H9 (cell line): ENCODE measurements at regions not wholly inside any gene's neighbourhood (a gene's known extent, or its start where the extent isn't known, plus 50 kb on each side); places are given as distances from the start of the nearest gene placed in this dataset.

ENCODE experiments used
- DNase-seq: peaks from one replicate; pipeline ENCODE4 v3.0.0-alpha.2; 2017
- H2AFZ ChIP-seq: one replicate; pipeline ENCODE4 v1.6.1; 2013; ENCODE audit warnings: mild to moderate bottlenecking, low read length, control low read depth, moderate library complexity
- H2AK5ac ChIP-seq: 2 replicates; pipeline ENCODE4 v1.6.1; 2013; ENCODE audit warnings: low read length, control low read depth, mixed read lengths; ENCODE audit not compliant: insufficient read length
- H2BK120ac ChIP-seq: one replicate; pipeline ENCODE4 v1.6.1; 2013; ENCODE audit warnings: low read depth, mild to moderate bottlenecking, low read length, control low read depth, inconsistent platforms; ENCODE audit not compliant: poor library complexity, severe bottlenecking
- H2BK12ac ChIP-seq: 2 replicates; pipeline ENCODE4 v1.6.1; 2013; ENCODE audit warnings: low read length, control low read depth, mixed read lengths, low read depth; ENCODE audit not compliant: insufficient read length
- H2BK15ac ChIP-seq: 2 replicates; pipeline ENCODE4 v1.6.1; 2013; ENCODE audit warnings: low read depth, low read length, control low read depth
- H2BK20ac ChIP-seq: one replicate; pipeline ENCODE4 v1.6.1; 2013; ENCODE audit warnings: low read depth, mild to moderate bottlenecking, low read length, control low read depth, inconsistent platforms; ENCODE audit not compliant: poor library complexity, severe bottlenecking
- H2BK5ac ChIP-seq: 2 replicates; pipeline ENCODE4 v1.6.1; 2013; ENCODE audit warnings: low read length, control low read depth, mixed read lengths; ENCODE audit not compliant: insufficient read length
- H3K14ac ChIP-seq: 2 replicates; pipeline ENCODE4 v1.6.1; 2013; ENCODE audit warnings: low read length, control low read depth; ENCODE audit not compliant: insufficient read depth
- H3K18ac ChIP-seq: 2 replicates; pipeline ENCODE4 v1.6.1; 2013; ENCODE audit warnings: low read depth, mild to moderate bottlenecking, mixed read lengths, low read length, control low read depth; ENCODE audit not compliant: insufficient read length
- H3K23ac ChIP-seq: 2 replicates; pipeline ENCODE4 v1.6.1; 2013; ENCODE audit warnings: low read length, control low read depth, mixed read lengths, low read depth; ENCODE audit not compliant: insufficient read length
- H3K23me2 ChIP-seq: 2 replicates; pipeline ENCODE4 v1.6.1; 2013; ENCODE audit warnings: low read depth, mild to moderate bottlenecking, mixed read lengths, low read length, control low read depth; ENCODE audit not compliant: insufficient read length, poor library complexity, severe bottlenecking
- H3K27ac ChIP-seq: 2 replicates; pipeline ENCODE4 v1.5.1; 2013; ENCODE audit warnings: low read length, control low read depth, mixed read lengths, low read depth; ENCODE audit not compliant: insufficient read length
- H3K27me3 ChIP-seq: 2 replicates; pipeline ENCODE4 v1.6.1; 2013; ENCODE audit warnings: low read length, control low read depth, inconsistent platforms; ENCODE audit not compliant: insufficient read depth
- H3K4ac ChIP-seq: 2 replicates; pipeline ENCODE4 v1.6.1; 2013; ENCODE audit warnings: low read depth, mild to moderate bottlenecking, control low read depth, inconsistent platforms, low read length, moderate library complexity
- H3K4me1 ChIP-seq: 2 replicates; pipeline ENCODE4 v1.6.1; 2013; ENCODE audit warnings: low read length, control low read depth, inconsistent platforms; ENCODE audit not compliant: insufficient read depth
- H3K4me2 ChIP-seq: 2 replicates; pipeline ENCODE4 v1.6.1; 2013; ENCODE audit warnings: low read length, control low read depth, mixed read lengths; ENCODE audit not compliant: insufficient read length, insufficient read depth
- H3K56ac ChIP-seq: 2 replicates; pipeline ENCODE4 v1.6.1; 2013; ENCODE audit warnings: low read depth, mild to moderate bottlenecking, mixed read lengths, low read length, control low read depth; ENCODE audit not compliant: insufficient read length
- H3K79me1 ChIP-seq: 2 replicates; pipeline ENCODE4 v1.6.1; 2013; ENCODE audit warnings: low read depth, mild to moderate bottlenecking, moderate library complexity, low read length, control low read depth, inconsistent platforms; ENCODE audit not compliant: insufficient read depth, poor library complexity, severe bottlenecking
- H3K79me2 ChIP-seq: 2 replicates; pipeline ENCODE4 v1.6.1; 2013; ENCODE audit warnings: low read length, control low read depth, inconsistent platforms; ENCODE audit not compliant: insufficient read depth
- H3K9ac ChIP-seq: 2 replicates; pipeline ENCODE4 v1.6.1; 2013; ENCODE audit warnings: low read length, control low read depth, mixed read lengths; ENCODE audit not compliant: insufficient read length; ENCODE audit errors: extremely low read depth
- H3K9me3 ChIP-seq: one replicate; pipeline ENCODE4 v1.6.1; 2013; ENCODE audit warnings: low read depth, low read length, inconsistent platforms; ENCODE audit not compliant: control insufficient read depth
- H3T11ph ChIP-seq: one replicate; pipeline ENCODE4 v1.6.1; 2013; ENCODE audit warnings: mild to moderate bottlenecking, low read length, control low read depth, inconsistent platforms
- H4K20me1 ChIP-seq: one replicate; pipeline ENCODE4 v1.6.1; 2013; ENCODE audit not compliant: control insufficient read depth, insufficient read length, insufficient read depth
- H4K5ac ChIP-seq: 2 replicates; pipeline ENCODE4 v1.6.1; 2013; ENCODE audit warnings: low read depth, mild to moderate bottlenecking, mixed read lengths, low read length, control low read depth; ENCODE audit not compliant: insufficient read length
- H4K8ac ChIP-seq: replicated peaks from 2 replicates; pipeline ENCODE4 v1.6.1; 2013; ENCODE audit warnings: low read length, control low read depth, mixed read lengths, low read depth; ENCODE audit not compliant: insufficient read length
- H4K91ac ChIP-seq: 2 replicates; pipeline ENCODE4 v1.6.1; 2013; ENCODE audit warnings: low read depth, mild to moderate bottlenecking, moderate library complexity, mixed read lengths, low read length, control low read depth; ENCODE audit not compliant: insufficient read length
- H3K27ac Mint-ChIP-seq, 3 experiments: 2 replicates in 2 of 3; 3 replicates in 1 of 3; pipeline ENCODE4 v1.8.0; 2020 to 2021; ENCODE audit warnings: mixed read lengths in 3 of 3, mild to moderate bottlenecking in 1 of 3, moderate library complexity in 1 of 3
- H3K27me3 Mint-ChIP-seq: 2 replicates; pipeline ENCODE4 v1.8.0; 2021; ENCODE audit warnings: low read depth, mild to moderate bottlenecking, moderate library complexity, mixed read lengths
- H3K36me3 Mint-ChIP-seq, 3 experiments: 2 replicates in 2 of 3; 3 replicates in 1 of 3; pipeline ENCODE4 v1.8.0; 2020 to 2021; ENCODE audit warnings: low read depth in 3 of 3, mixed read lengths in 3 of 3; ENCODE audit not compliant: insufficient read depth in 1 of 3
- H3K4me1 Mint-ChIP-seq, 2 experiments: 2 replicates each; pipeline ENCODE4 v1.8.0; 2020; ENCODE audit warnings: mixed read lengths in 2 of 2
- H3K4me3 Mint-ChIP-seq, 2 experiments: 2 replicates in 1 of 2; 3 replicates in 1 of 2; pipeline ENCODE4 v1.8.0; 2020 to 2021; ENCODE audit warnings: mild to moderate bottlenecking in 2 of 2, mixed read lengths in 2 of 2, moderate library complexity in 1 of 2
- H3K9me3 Mint-ChIP-seq, 2 experiments: 2 replicates in 1 of 2; 3 replicates in 1 of 2; pipeline ENCODE4 v1.8.0; 2020; ENCODE audit warnings: mild to moderate bottlenecking in 2 of 2, mixed read lengths in 2 of 2, moderate library complexity in 1 of 2
- CTCF ChIP-seq: fragments of 200-600 bp; sonication (generic); conservative IDR thresholded peaks from 3 replicates; pipeline ENCODE4 v1.8.0; 2021; ENCODE audit warnings: antibody characterized with exemption, mild to moderate bottlenecking
- WGBS: extraction: QIAGEN DNeasy Blood & Tissue Kit; methylation state at CpG from one replicate; pipeline ENCODE4 v1.1.7; 2013; ENCODE audit warnings: missing lambda C conversion rate, low lambda C conversion rate, mixed read lengths; ENCODE audit not compliant: insufficient read length; ENCODE audit errors: extremely low coverage; 5-methylcytosine and 5-hydroxymethylcytosine counted together

GRCh38 chr7:81583882-81584533 is 185.8 kb downstream of the HGF start:
- no peak overlapping the region for H4K5ac ChIP-seq
- H3K27me3 ChIP-seq = no peaks in the 10 kb centered on the region
- Mint-ChIP-seq H3K4me1 (no peaks in the 10 kb centered on the region), H3K9me3 (no peaks in the 10 kb centered on the region), H3K36me3 (no peaks in the 10 kb centered on the region), H3K4me3 (no peak overlapping the region), H3K27me3 (no peaks in the 10 kb centered on the region), H3K27ac (no peak overlapping the region)
- no peaks in the 10 kb centered on the region for H3K79me1 ChIP-seq
- H3K18ac ChIP-seq = no peak overlapping the region
- no peak overlapping the region for H3T11ph ChIP-seq
- no peak overlapping the region for H3K14ac ChIP-seq
- H3K56ac ChIP-seq = no peak overlapping the region
- no peak overlapping the region for H2BK15ac ChIP-seq
- no peaks in the 10 kb centered on the region for H4K20me1 ChIP-seq
- H2BK5ac ChIP-seq = no peak overlapping the region
- DNase-seq = no peak
- no peak overlapping the region for H2AK5ac ChIP-seq
- TF ChIP-seq CTCF = no peak
- H2BK12ac ChIP-seq = no peak overlapping the region
- H3K4me1 ChIP-seq = no peaks in the 10 kb centered on the region
- H2AFZ ChIP-seq = no peak overlapping the region
- no peaks in the 10 kb centered on the region for H3K9me3 ChIP-seq
- no peak overlapping the region for H3K4ac ChIP-seq
- no CpG with 5 or more reads among the region's 2 CpGs for WGBS
- H4K8ac ChIP-seq = no peak overlapping the region
- H3K4me2 ChIP-seq = no peak overlapping the region
- no peaks in the 10 kb centered on the region for H3K23me2 ChIP-seq
- no peak overlapping the region for H2BK120ac ChIP-seq
- no peak overlapping the region for H4K91ac ChIP-seq
- H2BK20ac ChIP-seq = no peak overlapping the region
- no peak overlapping the region for H3K9ac ChIP-seq
- no peaks in the 10 kb centered on the region for H3K79me2 ChIP-seq
- H3K27ac ChIP-seq = no peak overlapping the region
- no peak overlapping the region for H3K23ac ChIP-seq
